ENCODE measurements at regions not wholly inside any gene's neighbourhood (a gene's known extent, or its start where the extent isn't known, plus 50 kb on each side); places are given as distances from the start of the nearest gene placed in this dataset.
"Not testable (repeated sequence)": the region's sequence is repeated elsewhere in the genome, so short reads cannot be mapped to it uniquely, and the experiment has no call there.

- not testable (repeated sequence) for TF ChIP-seq REST (IDR thresholded peaks at IDR 0.05; ENCODE audit: insufficient read depth in 1 of 2, low read depth in 2 of 2, low read length in 1 of 2); CTCF (IDR thresholded peaks at IDR 0.05)
These were observed 218.8 kb downstream of the BCL2L11 start for GRCh38 chr2:111339476-111339875.
